ENCODE measurements at regions not wholly inside any gene's neighbourhood (a gene's known extent, or its start where the extent isn't known, plus 50 kb on each side); places are given as distances from the start of the nearest gene placed in this dataset.

DNA sequence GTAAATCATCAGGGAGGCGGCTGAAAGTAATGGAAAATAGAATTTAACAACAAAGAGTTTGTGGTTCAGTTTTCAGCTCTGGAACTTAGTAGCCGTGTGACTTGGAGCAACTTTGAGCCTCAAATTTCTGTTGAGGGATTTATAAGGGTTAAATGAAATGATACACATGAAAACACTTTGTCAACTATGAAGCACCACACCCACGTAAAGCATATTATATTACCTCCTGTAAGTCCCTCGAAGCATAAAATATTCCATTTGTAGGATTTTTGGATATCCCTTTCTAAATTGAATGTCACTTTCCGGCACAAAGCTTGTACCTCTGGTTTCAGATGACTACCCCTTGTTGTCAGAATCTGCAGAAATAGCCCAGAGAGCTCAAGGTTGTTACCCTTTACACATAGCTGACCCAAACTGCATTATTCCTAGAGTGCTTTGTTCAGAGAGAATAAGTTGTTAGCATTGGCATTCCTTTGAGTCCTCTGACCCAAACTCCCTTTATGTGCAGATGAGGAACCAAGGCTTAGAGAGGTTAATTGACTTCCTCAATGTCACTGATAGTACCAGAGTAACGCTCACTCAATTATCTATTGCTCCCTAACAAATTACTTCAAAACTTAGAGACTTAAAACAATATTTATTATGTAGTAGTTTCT is 187.9 kb upstream of the UMPS start:
- ATAC-seq (ENCODE audit: low read depth) (no peak), DNase-seq (ENCODE audit: low spot score in 2 of 2) (no peak)
- no peaks in the 10 kb centered on the region for H3K36me3 Mint-ChIP-seq
- peaks cover 10% of the 10 kb centered on the region for H3K27me3 Mint-ChIP-seq
- H3K27ac Mint-ChIP-seq, result no peak overlapping the region
- no peak overlapping the region for H3K4me3 Mint-ChIP-seq
- no peaks in the 10 kb centered on the region for H3K4me1 Mint-ChIP-seq
- H3K9me3 Mint-ChIP-seq, result no peaks in the 10 kb centered on the region

DNA sequence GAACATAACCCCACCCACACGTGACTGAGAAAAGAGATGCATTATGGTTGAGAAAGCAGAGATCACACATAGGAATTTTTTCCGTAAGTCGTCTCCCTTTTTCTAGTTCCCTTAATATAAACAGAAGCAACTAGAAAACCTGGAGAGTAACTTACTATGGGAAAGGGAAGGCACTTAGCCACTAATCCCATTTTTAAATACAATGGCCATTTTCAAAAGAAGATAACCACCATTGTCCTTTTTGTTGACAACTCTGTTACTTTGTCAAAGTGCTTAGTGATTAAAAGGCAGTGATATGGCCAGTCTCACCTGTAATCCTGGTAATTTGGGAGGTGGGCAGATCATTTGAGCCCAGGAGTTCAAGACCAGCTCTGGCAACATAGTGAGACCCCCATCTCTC is 184.4 kb upstream of the UMPS start:
- Mint-ChIP-seq H3K27ac (no peak overlapping the region), H3K9me3 (no peaks in the 10 kb centered on the region), H3K36me3 (no peaks in the 10 kb centered on the region), H3K4me3 (no peak overlapping the region), H3K27me3 (peaks cover 12% of the 10 kb centered on the region), H3K4me1 (no peaks in the 10 kb centered on the region)
- ATAC-seq (ENCODE audit: low read depth) (no peak), DNase-seq (ENCODE audit: low spot score in 2 of 2) (no peak)

- no peaks in the 10 kb centered on the region for H3K36me3 Mint-ChIP-seq
- no peaks in the 10 kb centered on the region for H3K9me3 Mint-ChIP-seq
- no peak overlapping the region for H3K4me3 Mint-ChIP-seq
- peaks cover 10% of the 10 kb centered on the region for H3K27me3 Mint-ChIP-seq
- no peak for DNase-seq (ENCODE audit: low spot score in 2 of 2)
- H3K4me1 Mint-ChIP-seq, result no peaks in the 10 kb centered on the region
- no peak for ATAC-seq (ENCODE audit: low read depth)
- H3K27ac Mint-ChIP-seq, result no peak overlapping the region
Measured at GRCh38 chr3:124552224-124552623, 178.0 kb upstream of the UMPS start.

- H3K9me3 Mint-ChIP-seq, result no peaks in the 10 kb centered on the region
- H3K36me3 Mint-ChIP-seq, result no peaks in the 10 kb centered on the region
- peaks cover 11% of the 10 kb centered on the region for H3K27me3 Mint-ChIP-seq
- no peak overlapping the region for H3K4me3 Mint-ChIP-seq
- no peak overlapping the region for H3K27ac Mint-ChIP-seq
- no peaks in the 10 kb centered on the region for H3K4me1 Mint-ChIP-seq
- ATAC-seq (ENCODE audit: low read depth) (no peak), DNase-seq (ENCODE audit: low spot score in 2 of 2) (no peak)
Measured at GRCh38 chr3:124553178-124553577, 177.1 kb upstream of the UMPS start.

DNA sequence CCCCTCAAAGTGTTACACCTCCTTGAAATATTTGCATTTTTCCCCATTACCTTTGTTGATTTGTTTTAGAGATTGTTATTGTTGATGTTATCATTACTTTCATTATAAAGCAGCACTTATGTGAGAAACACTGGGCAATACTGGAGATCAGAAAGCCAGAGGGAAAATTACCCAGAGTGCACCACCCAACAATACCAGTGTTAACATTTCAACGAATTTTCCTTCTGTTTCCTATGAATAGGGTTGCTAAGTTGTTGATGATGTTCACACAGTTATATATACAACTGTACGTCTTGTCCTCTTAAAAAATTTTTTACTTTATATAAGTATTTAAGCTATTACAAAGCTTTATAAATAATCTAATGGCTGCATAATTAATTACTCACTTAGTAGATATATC is 173.6 kb upstream of the UMPS start:
- Mint-ChIP-seq H3K36me3 (no peaks in the 10 kb centered on the region), H3K4me1 (no peaks in the 10 kb centered on the region), H3K27me3 (peaks cover 18% of the 10 kb centered on the region), H3K9me3 (no peaks in the 10 kb centered on the region), H3K27ac (no peak overlapping the region), H3K4me3 (no peak overlapping the region)
- ATAC-seq (ENCODE audit: low read depth) (no peak), DNase-seq (ENCODE audit: low spot score in 2 of 2) (no peak)

DNA sequence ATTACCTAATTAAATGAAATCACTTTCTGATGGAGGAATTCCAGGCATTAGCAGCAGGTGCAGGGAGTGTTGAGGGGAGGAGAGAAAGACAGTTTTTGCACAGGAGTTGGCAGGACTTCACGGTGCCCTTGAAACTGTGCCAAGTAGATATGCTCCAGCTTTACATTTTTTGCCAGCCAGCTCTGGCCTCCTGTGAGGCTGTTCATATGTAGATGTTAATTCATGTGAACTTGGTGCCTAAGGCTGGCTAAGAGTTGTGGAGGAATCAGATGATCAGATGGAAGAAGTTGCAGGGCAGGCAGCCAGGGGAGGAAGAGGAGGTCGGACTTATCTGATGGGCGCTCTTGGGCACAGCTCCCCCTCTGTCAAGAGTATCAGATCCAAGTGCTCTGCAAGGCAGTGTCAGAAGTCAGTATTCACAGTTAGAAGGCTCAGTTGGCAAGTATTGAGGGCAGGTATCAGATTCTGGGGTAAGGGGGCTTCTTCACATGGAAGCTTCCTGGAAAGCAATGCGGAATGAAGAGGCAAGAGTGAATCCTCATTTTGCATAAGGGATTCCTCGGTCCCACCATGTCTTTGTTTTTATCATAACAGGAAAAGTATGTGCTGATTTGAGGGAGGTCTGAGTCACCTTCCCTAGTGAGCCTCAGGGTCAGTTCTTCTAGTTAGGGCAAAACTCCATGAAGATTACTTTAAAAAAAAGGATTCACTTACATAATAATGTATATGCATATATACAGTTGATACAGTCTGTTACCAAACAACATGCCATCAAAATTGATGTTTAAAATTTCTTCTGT is 172.6 kb upstream of the UMPS start:
- H3K4me3 Mint-ChIP-seq, result no peak overlapping the region
- no peak for ATAC-seq (ENCODE audit: low read depth)
- DNase-seq (ENCODE audit: low spot score in 2 of 2), result no peak
- no peak overlapping the region for H3K27ac Mint-ChIP-seq
- no peaks in the 10 kb centered on the region for H3K36me3 Mint-ChIP-seq
- H3K9me3 Mint-ChIP-seq, result no peaks in the 10 kb centered on the region
- peaks cover 20% of the 10 kb centered on the region for H3K27me3 Mint-ChIP-seq
- no peaks in the 10 kb centered on the region for H3K4me1 Mint-ChIP-seq

- H3K36me3 Mint-ChIP-seq, result no peaks in the 10 kb centered on the region
- H3K9me3 Mint-ChIP-seq, result no peaks in the 10 kb centered on the region
- ATAC-seq (ENCODE audit: low read depth) (peak; percentile 10), DNase-seq (ENCODE audit: low spot score in 2 of 2) (no peak)
- H3K27me3 Mint-ChIP-seq, result peaks cover 19% of the 10 kb centered on the region
- no peaks in the 10 kb centered on the region for H3K4me1 Mint-ChIP-seq
- no peak overlapping the region for H3K27ac Mint-ChIP-seq
- H3K4me3 Mint-ChIP-seq, result no peak overlapping the region
Measured at GRCh38 chr3:124558991-124559845, 171.0 kb upstream of the UMPS start.

GRCh38 chr3:124559846-124560574 is 170.2 kb upstream of the UMPS start:
- H3K27me3 Mint-ChIP-seq, result peaks cover 15% of the 10 kb centered on the region

DNA sequence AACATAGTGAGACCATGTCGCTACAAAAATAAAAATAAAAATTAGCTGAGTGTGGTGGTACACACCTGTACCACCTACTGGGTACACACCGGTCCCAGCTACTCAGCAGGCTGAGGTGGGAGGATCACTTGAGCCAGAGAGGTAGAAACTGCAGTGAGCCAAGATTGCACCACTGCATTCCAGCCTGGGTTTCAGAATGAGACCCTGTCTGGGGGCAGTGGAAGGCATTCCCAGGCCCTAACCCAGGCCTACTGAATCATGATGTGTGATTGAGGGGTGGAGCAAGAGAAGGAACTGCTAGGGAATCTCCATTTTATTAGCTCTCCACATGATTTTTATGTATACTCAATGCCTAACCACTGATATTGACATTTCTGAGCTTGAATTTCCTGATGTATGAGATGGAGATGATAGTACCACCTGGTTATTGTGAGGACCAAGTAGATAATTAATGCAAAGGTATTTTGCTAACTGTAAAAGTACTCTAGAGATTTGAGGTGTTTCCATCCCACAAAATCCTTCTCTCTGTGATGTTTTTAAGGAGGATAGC is 169.5 kb upstream of the UMPS start:
- Mint-ChIP-seq H3K27ac (no peak overlapping the region), H3K36me3 (no peaks in the 10 kb centered on the region), H3K4me1 (no peaks in the 10 kb centered on the region), H3K9me3 (no peaks in the 10 kb centered on the region), H3K27me3 (peaks cover 15% of the 10 kb centered on the region), H3K4me3 (no peak overlapping the region)
- ATAC-seq (ENCODE audit: low read depth), result no peak
- DNase-seq (ENCODE audit: low spot score in 2 of 2), result no peak

More at GRCh38 chr3:124559846-124560574, 170.2 kb upstream of the UMPS start:
- H3K9me3 Mint-ChIP-seq, result no peaks in the 10 kb centered on the region
- ATAC-seq (ENCODE audit: low read depth) (peak; percentile 59), DNase-seq (ENCODE audit: low spot score in 2 of 2) (peak; percentile 38 to 44)
- no peak overlapping the region for H3K27ac Mint-ChIP-seq
- no peak overlapping the region for H3K4me3 Mint-ChIP-seq
- no peaks in the 10 kb centered on the region for H3K36me3 Mint-ChIP-seq
- no peaks in the 10 kb centered on the region for H3K4me1 Mint-ChIP-seq

DNA sequence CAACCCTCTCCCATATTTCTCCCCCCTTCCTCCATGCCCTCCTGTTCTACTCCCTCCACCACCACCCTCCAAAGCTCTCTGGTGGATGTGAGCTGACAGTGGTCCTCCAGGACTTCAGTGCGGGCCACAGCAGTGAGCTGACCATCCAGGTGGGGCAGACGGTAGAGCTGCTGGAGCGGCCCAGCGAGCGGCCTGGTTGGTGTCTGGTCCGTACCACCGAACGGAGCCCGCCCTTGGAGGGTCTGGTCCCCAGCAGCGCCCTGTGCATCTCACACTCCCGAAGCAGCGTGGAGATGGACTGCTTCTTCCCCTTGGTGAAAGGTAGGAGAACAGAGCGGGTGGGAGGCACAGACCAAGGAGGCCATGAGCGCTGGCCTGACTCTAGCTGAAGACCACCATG is 167.5 kb upstream of the UMPS start:
- Mint-ChIP-seq H3K27me3 (peaks cover 13% of the 10 kb centered on the region), H3K9me3 (no peaks in the 10 kb centered on the region), H3K4me3 (no peak overlapping the region), H3K4me1 (no peaks in the 10 kb centered on the region), H3K36me3 (no peaks in the 10 kb centered on the region), H3K27ac (no peak overlapping the region)
- no peak for DNase-seq (ENCODE audit: low spot score in 2 of 2)
- ATAC-seq (ENCODE audit: low read depth), result no peak

GRCh38 chr3:124563376-124563775 is 166.9 kb upstream of the UMPS start:
- no peak overlapping the region for H3K27ac Mint-ChIP-seq
- H3K36me3 Mint-ChIP-seq, result no peaks in the 10 kb centered on the region
- DNase-seq (ENCODE audit: low spot score in 2 of 2), result no peak
- ATAC-seq (ENCODE audit: low read depth), result no peak
- H3K9me3 Mint-ChIP-seq, result no peaks in the 10 kb centered on the region
- H3K4me1 Mint-ChIP-seq, result no peaks in the 10 kb centered on the region
- H3K27me3 Mint-ChIP-seq, result peaks cover 13% of the 10 kb centered on the region
- H3K4me3 Mint-ChIP-seq, result no peak overlapping the region

DNA sequence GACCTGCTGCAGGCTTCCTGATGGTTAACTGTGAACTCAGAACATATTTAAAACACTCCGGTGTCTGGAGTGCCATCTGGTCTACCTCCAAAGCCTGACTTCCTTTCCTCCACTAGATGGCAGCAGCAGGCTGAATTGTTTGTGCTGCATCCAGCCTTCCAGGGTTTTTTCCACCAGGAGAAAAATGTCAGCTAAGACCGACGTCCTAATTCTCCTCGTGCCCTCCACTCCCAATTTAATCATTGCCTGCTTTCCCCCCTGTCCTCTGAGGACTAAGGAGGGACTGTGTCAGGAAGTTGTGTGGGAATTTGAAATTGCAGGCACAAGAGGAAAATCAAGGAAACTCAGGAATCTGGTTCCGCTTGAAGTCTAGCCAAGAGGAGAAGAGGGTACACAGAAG is 165.2 kb upstream of the UMPS start:
- ATAC-seq (ENCODE audit: low read depth) (peak; percentile 54), DNase-seq (ENCODE audit: low spot score in 2 of 2) (peak; percentile 36 to 40)
- Mint-ChIP-seq H3K27ac (no peak overlapping the region), H3K9me3 (no peaks in the 10 kb centered on the region), H3K27me3 (peaks cover 5% of the 10 kb centered on the region), H3K36me3 (no peaks in the 10 kb centered on the region), H3K4me3 (no peak overlapping the region), H3K4me1 (no peaks in the 10 kb centered on the region)

- H3K27ac Mint-ChIP-seq, result no peak overlapping the region
- no peak for ATAC-seq (ENCODE audit: low read depth)
- H3K27me3 Mint-ChIP-seq, result peaks cover 5% of the 10 kb centered on the region
- H3K4me3 Mint-ChIP-seq, result no peak overlapping the region
- H3K4me1 Mint-ChIP-seq, result peaks cover 3% of the 10 kb centered on the region
- no peaks in the 10 kb centered on the region for H3K36me3 Mint-ChIP-seq
- DNase-seq (ENCODE audit: low spot score in 2 of 2), result no peak
- H3K9me3 Mint-ChIP-seq, result no peaks in the 10 kb centered on the region
Measured at GRCh38 chr3:124565551-124565950, 164.7 kb upstream of the UMPS start.

Data from memory B cell (primary cell).